Ecto neural progenitor cell (in vitro differentiated cells): ENCODE measurements at regions not wholly inside any gene's neighbourhood (a gene's known extent, or its start where the extent isn't known, plus 50 kb on each side); places are given as distances from the start of the nearest gene placed in this dataset.
"Not testable (repeated sequence)": the region's sequence is repeated elsewhere in the genome, so short reads cannot be mapped to it uniquely, and the experiment has no call there.

ENCODE experiments used
- DNase-seq: peaks from one replicate; pipeline ENCODE4 v3.0.0-alpha.2; 2018; ENCODE audit warnings: low spot score

GRCh38 chr3:150128126-150128525 is 157.4 kb upstream of the PFN2 start:
- no peak for DNase-seq

- no peak for DNase-seq
Observed at GRCh38 chr3:150127011-150127490, 156.4 kb upstream of the PFN2 start.

DNA sequence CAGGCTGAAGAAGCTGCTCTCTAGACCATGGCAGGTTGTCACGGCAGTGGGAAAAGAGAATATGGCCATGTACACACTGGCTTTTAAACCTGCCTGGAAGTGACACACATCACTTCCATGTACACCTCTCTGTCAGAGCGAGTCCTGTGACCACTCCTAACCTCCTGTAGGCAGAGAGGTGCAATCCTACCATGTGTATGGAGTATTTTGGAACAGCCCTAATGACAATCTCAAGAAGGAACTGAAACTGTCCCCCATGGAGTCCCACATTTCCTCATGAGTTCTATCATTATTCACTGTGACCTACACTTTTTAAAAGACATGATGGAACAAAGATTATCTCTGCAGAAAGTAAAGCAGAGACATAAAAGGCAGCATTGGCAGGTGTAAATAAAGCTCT is 153.4 kb upstream of the PFN2 start:
- no peak for DNase-seq

GRCh38 chr3:150123249-150123648 is 152.6 kb upstream of the PFN2 start:
- DNase-seq = not testable (repeated sequence)

DNA sequence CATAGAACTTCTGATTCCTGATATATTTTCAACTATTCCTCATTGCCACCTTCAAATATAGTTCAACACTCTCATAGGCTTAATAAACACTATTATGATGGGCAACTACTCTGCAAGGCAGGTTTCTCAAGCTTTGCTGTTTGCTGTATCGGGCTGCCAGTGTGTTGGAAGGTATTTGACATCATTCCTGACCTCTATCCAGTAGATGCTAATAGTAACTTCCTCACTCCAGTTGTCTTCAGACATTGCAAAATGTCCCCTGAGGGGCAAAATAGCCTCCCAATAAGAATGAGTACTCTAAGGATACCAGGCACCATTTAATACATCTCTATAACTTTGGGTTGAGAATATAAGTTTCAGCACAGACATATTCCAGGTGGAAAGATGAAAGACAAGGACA is 147.5 kb upstream of the PFN2 start:
- no peak for DNase-seq

- DNase-seq = no peak
Observed at GRCh38 chr3:150117076-150117475, 146.4 kb upstream of the PFN2 start.

DNA sequence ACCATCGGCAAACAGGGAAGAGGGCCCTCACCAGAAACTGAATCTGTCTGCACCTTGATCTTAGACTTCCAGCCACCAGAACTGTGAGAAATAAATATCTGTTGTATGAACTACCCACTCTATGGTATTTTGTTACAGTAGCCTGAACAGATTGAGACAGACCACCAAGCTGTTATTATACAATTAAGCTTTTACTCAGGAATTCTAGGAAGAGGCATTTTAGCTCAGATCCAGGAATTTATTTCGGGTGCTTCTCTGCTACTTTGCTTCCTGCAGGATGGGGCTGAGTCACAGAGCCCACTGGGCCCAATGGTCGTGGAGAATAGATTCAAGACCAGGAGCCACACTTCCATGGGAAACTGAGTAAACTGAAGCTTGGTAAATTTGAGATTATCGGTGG is 145.5 kb upstream of the PFN2 start:
- no peak for DNase-seq

DNA sequence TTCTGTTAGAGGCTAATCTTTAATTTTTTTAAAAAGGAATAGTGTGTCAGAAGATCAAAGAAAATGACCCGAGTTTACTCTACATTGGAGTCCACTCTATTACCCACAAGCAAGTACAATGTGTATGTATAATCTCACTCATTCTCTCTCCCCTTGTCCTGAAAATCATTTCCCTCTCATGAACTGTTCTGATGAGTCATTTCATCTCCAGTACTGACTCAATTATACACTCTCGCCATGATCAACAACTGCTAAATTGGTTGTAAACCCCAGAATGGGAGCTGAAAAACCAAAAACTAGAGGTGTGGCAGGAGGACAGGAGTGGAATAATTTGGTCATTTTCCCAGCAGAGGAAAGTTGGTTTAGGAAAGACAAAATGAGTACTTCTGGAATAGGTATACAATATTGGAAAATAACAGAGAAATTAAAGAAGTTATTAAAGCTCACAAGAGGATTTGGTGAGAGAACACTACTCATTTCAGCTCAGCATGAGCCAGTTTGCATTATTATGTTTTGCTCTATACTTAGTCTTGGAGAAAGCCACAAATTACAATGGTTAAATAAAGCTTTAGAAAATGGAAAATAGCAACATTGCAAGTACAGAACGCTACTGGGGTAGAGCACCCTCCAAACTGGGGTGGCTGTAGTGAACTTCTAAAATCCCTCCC is 144.3 kb upstream of the PFN2 start:
- no peak for DNase-seq

GRCh38 chr3:150114273-150114672 is 143.6 kb upstream of the PFN2 start:
- no peak for DNase-seq

DNA sequence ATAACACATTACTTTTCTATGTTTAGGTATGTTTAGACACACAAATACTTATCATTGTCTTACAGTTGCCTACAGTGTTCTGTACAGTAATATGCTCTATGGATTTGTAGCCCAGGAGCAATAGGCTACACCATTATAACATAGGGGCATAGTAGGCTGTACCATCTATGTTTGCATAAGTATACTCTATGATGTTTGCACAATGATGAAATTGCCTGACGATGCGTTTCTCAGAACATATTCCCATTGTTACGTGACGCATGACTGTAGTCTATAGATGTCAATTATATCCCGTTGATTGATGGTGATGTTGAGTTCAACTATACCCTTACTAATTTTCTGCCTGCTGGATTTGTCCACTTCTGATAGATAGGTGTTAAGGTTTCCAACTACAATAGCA is 139.4 kb upstream of the PFN2 start:
- DNase-seq = no peak

DNA sequence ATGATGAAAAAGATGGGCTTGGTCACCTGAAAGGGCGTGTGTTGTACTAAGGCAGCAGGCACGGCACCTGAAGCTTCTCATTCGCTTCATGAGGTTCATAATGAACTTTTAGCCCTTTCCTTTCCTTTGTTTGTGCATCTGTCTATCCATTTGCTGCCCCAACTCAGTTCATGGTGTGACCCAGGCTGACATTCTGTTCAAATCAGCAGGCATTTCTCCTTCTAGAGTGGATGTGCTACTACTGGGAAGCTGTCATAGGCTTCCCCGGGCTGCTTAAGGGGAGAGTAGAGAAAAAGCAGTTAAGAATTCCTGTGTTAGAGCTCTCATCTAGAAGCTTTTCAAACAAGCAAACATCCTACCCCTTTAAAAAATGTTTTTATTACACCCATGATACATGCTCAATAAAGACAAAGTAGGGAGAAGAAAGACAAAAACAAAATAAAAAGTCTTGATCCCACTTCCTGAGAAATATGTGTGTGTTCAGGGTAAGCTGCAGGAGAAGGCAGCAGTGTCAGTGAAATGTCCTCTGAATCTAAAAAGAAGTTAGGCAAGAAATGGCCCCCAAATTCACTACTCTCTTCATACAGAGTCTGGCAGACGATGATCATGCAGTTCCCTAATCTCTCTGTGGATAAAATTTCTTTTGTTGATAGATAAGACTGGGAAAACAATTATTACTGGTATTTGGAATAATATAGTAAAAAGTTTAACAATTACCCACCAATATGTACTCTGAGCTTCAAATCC is 136.9 kb upstream of the PFN2 start:
- no peak for DNase-seq

- DNase-seq = peak; percentile 85
Observed at GRCh38 chr3:150106740-150107428, 136.2 kb upstream of the PFN2 start.

DNA sequence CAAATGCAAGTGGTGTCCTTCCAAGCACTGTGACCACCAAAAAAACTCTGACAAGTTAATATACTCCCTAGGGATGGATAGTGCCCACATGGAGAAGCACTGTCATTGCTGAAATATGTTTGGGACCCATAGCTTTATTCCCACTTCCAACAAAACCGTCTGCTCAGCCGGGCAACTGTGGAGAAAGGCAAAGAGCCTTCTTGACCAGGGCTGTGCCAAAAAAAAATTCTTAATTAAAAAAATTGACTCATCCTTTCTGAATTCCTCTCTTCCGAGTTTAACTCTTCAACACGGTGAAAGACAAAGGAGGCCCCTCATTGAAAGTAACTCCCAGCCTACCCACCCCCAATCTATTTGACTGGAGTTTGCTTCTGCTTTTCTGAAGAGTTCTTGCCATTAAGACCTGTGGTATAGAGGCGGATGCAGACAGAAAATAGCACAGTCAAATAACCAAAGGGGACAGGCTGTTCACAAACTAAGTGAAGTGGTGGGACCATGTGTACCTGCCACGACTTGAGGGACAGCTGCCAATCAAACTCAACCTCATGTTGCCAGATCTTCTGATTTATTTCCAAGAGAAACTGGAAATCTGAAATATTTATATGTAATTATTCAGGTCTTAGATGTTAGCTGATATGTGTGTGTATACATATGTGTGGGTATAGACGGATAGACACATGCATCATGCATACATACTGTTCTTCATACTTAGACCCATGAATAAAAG is 135.4 kb upstream of the PFN2 start:
- no peak for DNase-seq

DNA sequence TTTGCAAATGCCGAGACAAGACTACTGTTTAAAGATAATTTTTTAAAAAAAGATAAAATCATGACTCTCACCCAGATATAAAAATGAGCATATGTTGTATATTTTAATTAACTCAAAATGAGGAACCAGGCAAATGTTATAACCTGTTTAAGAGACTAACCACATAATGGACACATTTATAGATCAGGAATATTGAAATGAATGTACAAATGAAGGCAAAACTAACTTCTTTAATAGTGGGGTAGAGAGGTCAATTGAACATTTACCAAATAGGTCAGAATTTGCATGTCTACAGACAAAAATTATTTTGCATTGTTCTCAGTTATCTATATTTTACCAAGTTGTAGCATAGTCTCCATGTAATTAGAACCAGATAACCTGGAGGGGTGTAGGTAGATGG is 134.3 kb upstream of the PFN2 start:
- no peak for DNase-seq

DNA sequence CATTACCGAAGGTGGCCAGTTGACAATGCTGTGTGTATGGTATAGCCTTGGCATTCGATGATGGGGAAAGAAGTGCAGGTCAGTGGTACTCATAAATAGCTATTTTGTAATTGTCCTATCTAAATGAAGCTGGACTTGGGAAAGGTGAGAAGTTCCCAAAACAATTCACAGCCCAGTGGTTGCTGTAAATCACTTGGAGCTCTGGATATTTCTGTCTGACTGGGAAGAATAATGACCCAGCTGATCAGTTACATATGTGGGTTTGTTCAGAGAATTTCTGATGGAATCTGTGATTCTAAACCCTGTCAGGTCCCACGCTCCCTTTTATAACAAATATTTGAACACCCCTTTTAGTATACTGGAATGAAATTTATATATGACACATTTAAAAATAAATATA is 133.9 kb upstream of the PFN2 start:
- DNase-seq = no peak

DNA sequence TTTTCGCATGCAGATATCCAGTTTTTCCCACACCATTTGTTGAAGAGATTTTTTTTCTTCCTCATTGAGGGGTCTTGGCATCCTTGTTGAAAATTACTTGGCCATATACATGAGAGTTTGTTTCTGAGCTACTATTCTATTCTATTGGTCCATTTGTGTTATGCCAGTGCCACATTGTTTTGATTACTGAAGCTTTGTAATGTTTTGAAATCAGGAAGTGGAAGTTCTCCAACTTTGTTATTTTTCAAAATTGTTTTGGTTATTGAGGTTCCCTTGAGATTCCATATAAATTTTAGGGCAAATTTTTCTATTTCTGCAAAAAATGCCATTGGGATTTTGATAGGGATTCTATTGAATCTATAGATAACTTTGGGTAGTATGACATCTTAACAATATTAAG is 130.3 kb upstream of the PFN2 start:
- no peak for DNase-seq

DNA sequence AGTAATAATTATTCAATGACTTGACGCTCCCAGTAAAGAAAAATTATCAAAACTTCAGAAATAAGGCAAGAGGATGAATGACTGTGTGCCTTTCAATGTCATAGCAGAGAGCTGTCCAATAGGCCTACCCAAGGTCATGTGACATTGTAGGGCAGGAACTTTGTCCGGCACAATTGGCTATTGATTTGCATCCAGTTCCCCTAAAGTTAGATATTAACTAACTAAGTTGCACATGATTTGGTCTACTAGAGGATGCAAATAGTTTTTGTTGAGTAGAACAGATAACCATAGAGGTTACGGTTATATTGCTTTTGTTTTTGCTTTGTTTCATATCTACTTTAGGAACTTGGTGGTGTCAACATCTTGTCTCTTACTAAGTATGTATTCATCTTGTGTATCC is 127.9 kb upstream of the PFN2 start:
- DNase-seq = no peak

DNA sequence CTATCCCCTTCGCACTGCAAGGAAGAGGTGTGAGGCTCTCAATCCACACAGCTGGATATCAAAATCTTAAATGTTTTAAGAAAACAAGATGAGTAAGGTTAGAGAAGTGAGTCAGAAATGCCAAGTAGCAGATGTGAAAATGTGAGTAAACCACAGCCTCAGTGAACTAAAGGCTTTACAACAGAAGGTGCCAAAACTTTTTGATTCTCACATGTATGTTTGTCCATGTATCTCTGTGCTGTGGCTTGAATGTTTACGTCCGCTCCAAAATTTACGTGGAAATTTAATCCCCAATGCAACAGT is 126.8 kb upstream of the PFN2 start:
- DNase-seq = no peak

GRCh38 chr3:150096700-150097587 is 126.2 kb upstream of the PFN2 start:
- no peak for DNase-seq

DNA sequence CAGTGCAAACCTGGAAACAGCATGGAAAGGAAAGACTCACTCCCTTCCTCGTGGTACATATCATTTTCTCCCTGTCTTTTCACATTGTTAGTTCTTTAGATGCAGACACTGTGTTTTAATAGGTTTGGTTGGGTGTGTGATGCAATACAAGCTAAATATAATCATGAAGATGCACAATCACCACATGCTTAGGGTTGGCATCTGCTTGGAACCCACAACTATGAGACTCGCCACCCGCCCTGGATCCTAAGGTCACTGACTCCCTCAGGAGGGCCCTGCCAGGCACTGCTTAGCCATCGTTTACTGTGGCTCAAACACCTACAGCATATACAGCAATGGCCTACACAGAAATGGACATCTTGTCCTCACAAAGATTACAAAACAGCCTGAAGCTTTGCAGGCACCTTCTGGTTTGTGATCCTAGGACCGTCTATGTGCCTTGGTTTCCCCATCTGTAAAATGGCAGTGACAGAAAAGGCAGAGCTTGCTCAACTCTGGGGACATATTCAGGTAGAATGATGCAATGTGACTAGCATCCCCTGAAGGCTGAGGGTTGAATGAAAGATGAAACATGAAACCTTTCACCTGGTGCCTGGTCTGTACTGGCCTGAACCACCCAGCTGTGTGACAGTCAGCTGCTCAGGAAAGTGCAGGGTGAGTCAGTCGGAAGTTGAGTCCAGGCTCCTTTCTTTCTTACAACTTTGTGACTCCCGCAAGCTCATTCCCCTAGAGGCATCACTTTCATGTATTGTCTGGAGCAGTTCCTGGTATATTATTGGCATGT is 123.6 kb upstream of the PFN2 start:
- DNase-seq = no peak

DNA sequence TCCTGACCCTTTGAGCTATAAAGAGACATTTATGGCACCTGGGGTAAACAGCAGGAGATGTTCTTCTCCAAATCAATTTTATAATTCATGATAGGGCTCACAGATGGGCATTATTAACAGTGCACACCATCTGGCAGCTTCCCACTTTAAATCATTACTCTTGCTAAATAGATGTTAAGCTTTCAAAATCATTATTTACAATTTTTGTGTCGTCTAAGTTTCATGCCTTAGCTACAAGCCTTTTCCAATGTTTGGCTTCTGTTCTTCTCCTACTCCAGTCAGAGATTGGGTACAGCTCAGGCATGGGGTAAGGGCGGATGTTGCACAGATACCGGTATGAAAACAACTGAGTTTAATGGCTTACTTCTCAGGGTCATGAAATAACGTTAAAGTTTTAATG is 120.9 kb upstream of the PFN2 start:
- DNase-seq = no peak
